Transverse colon (tissue), 4 donors: ENCODE measurements at regions not wholly inside any gene's neighbourhood (a gene's known extent, or its start where the extent isn't known, plus 50 kb on each side); places are given as distances from the start of the nearest gene placed in this dataset.

ENCODE experiments used
- DNase-seq: peaks from one replicate; pipeline ENCODE4 v3.0.0-alpha.2; 2019
- H3K27ac ChIP-seq, 4 donors: fragments of 200-600 bp; sonication (generic); 2 replicates each; pipeline ENCODE4 v1.5.1; 2016 to 2018; ENCODE audit warnings: inconsistent platforms in 4 of 4
- H3K27me3 ChIP-seq: fragments of 200-600 bp; sonication (generic); 2 replicates; pipeline ENCODE4 v1.5.1; 2017; ENCODE audit warnings: inconsistent platforms
- H3K36me3 ChIP-seq, 4 donors: fragments of 200-600 bp; sonication (generic); 2 replicates each; pipeline ENCODE4 v1.5.1; 2017 to 2019; ENCODE audit warnings: inconsistent platforms in 4 of 4
- H3K4me1 ChIP-seq, 4 donors: fragments of 200-600 bp; sonication (generic); 2 replicates each; pipeline ENCODE4 v1.5.1; 2017 to 2020; ENCODE audit warnings: inconsistent platforms in 4 of 4
- H3K4me3 ChIP-seq, 4 donors: fragments of 200-600 bp; sonication (generic); 1 replicate in 1 of 4; 2 replicates in 3 of 4; pipeline versions ENCODE4 v1.5.1 to v1.6.1; 2017 to 2019; ENCODE audit warnings: inconsistent platforms in 4 of 4
- H3K9me3 ChIP-seq, 2 donors: fragments of 200-600 bp; sonication (generic); 2 replicates each; pipeline ENCODE4 v1.5.1; 2017 to 2019; ENCODE audit warnings: inconsistent platforms in 2 of 2
- CTCF ChIP-seq, 5 experiments: fragments of 200-600 bp in 3 of 5; fragments of 450-650 bp in 2 of 5; sonication (generic) in 3 of 5; IDR thresholded peaks; 1 replicate in 2 of 5; 2 replicates in 3 of 5; pipeline ENCODE4 v1.5.1; 2016 to 2017; ENCODE audit warnings: antibody characterized with exemption in 5 of 5, inconsistent platforms in 3 of 5, mild to moderate bottlenecking in 2 of 5, moderate library complexity in 1 of 5
- EP300 ChIP-seq: sonication (generic); formaldehyde crosslinking; IDR thresholded peaks from one replicate; pipeline ENCODE4 v1.6.1; 2017; ENCODE audit warnings: antibody characterized with exemption, low read depth
- POLR2A ChIP-seq: fragments of 450-650 bp; IDR thresholded peaks from one replicate; pipeline ENCODE4 v1.6.1; 2016; ENCODE audit warnings: antibody characterized with exemption, mild to moderate bottlenecking, moderate library complexity
- POLR2AphosphoS5 ChIP-seq, 3 donors: sonication (generic); formaldehyde crosslinking; IDR thresholded peaks; one replicate each; pipeline ENCODE4 v1.6.1; 2016; ENCODE audit warnings: antibody characterized with exemption in 3 of 3
- WGBS, 2 donors: methylation state at CpG; one replicate each; pipeline ENCODE4 v1.1.5; 2018; ENCODE audit warnings: low coverage in 1 of 2; 5-methylcytosine and 5-hydroxymethylcytosine counted together
- in situ Hi-C, 4 donors: fragments of 200-750 bp; cut with MboI; loops; one replicate each; pipeline versions ENCODE4 v1.15.0 to v1.15.1; 2017; ENCODE audit warnings: low sequenced_read_pairs in 3 of 4, low pct_ligation_motif_present in 1 of 4, low pct_unique_long_range_greater_than_20kb in 1 of 4
- intact Hi-C: fragments of 100-400 bp; cut with DNase I; formaldehyde crosslinking; loops from one replicate; pipeline ENCODE4 v1.15.1; 2023; ENCODE audit warnings: low total_unique reads

- no peaks in the 10 kb centered on the region for H3K9me3 ChIP-seq
- H3K27me3 ChIP-seq: no peaks in the 10 kb centered on the region
- intact Hi-C loops: no loop called here
- H3K4me3 ChIP-seq: no peak overlapping the region
- TF ChIP-seq CTCF (IDR thresholded peaks at IDR 0.05) (no peak), POLR2AphosphoS5 (IDR thresholded peaks at IDR 0.05) (no peak), POLR2A (no peak), EP300 (no peak)
- no peaks in the 10 kb centered on the region for H3K36me3 ChIP-seq
- H3K4me1 ChIP-seq: no peaks in the 10 kb centered on the region
- no peak overlapping the region for H3K27ac ChIP-seq
- no peak for DNase-seq
- in situ Hi-C loops: no loop called here
- 60 to 83% methylated on average over 3 of the region's 3 CpGs for whole genome bisulfite sequencing, 2 donors
Observed at GRCh38 chr3:110526777-110527727, 544.6 kb upstream of the NECTIN3 start.

- 78 to 84% methylated on average over 4 of the region's 4 CpGs for WGBS, 2 donors
- Histone ChIP-seq H3K9me3 (no peaks in the 10 kb centered on the region), H3K36me3 (no peaks in the 10 kb centered on the region), H3K4me3 (no peak overlapping the region), H3K27me3 (no peaks in the 10 kb centered on the region), H3K4me1 (no peaks in the 10 kb centered on the region), H3K27ac (no peak overlapping the region)
- no peak for TF ChIP-seq CTCF (IDR thresholded peaks at IDR 0.05)
- TF ChIP-seq POLR2AphosphoS5 (IDR thresholded peaks at IDR 0.05): no peak
- TF ChIP-seq EP300: no peak
- TF ChIP-seq POLR2A: no peak
- in situ Hi-C loops: no loop called here
- DNase-seq: no peak
- intact Hi-C loops: no loop called here
Observed at GRCh38 chr3:110528305-110529121, 543.1 kb upstream of the NECTIN3 start.

- intact Hi-C loops: no loop called here
- H3K36me3 ChIP-seq: no peaks in the 10 kb centered on the region
- H3K27ac ChIP-seq: no peak overlapping the region
- TF ChIP-seq POLR2AphosphoS5 (IDR thresholded peaks at IDR 0.05) (no peak), CTCF (IDR thresholded peaks at IDR 0.05) (no peak), EP300 (no peak), POLR2A (no peak)
- no peaks in the 10 kb centered on the region for H3K4me1 ChIP-seq
- no peak overlapping the region for H3K4me3 ChIP-seq
- no peaks in the 10 kb centered on the region for H3K27me3 ChIP-seq
- no peak for DNase-seq
- 85 to 92% methylated on average over 2 of the region's 2 CpGs for WGBS, 2 donors
- no peaks in the 10 kb centered on the region for H3K9me3 ChIP-seq
- in situ Hi-C loops: no loop called here
Observed at GRCh38 chr3:110530902-110531301, 540.7 kb upstream of the NECTIN3 start.

- no peak overlapping the region for H3K4me3 ChIP-seq
- no peak overlapping the region for H3K27ac ChIP-seq
- in situ Hi-C loops (no loop called here), intact Hi-C loops (no loop called here)
- H3K36me3 ChIP-seq: no peaks in the 10 kb centered on the region
- no peaks in the 10 kb centered on the region for H3K27me3 ChIP-seq
- DNase-seq: no peak
- no peaks in the 10 kb centered on the region for H3K9me3 ChIP-seq
- H3K4me1 ChIP-seq: no peaks in the 10 kb centered on the region
- TF ChIP-seq EP300 (no peak), POLR2AphosphoS5 (IDR thresholded peaks at IDR 0.05) (no peak), CTCF (IDR thresholded peaks at IDR 0.05) (no peak), POLR2A (no peak)
Observed at GRCh38 chr3:110533089-110533488, 538.5 kb upstream of the NECTIN3 start.
